ENCODE measurements at regions not wholly inside any gene's neighbourhood (a gene's known extent, or its start where the extent isn't known, plus 50 kb on each side); places are given as distances from the start of the nearest gene placed in this dataset.

DNA sequence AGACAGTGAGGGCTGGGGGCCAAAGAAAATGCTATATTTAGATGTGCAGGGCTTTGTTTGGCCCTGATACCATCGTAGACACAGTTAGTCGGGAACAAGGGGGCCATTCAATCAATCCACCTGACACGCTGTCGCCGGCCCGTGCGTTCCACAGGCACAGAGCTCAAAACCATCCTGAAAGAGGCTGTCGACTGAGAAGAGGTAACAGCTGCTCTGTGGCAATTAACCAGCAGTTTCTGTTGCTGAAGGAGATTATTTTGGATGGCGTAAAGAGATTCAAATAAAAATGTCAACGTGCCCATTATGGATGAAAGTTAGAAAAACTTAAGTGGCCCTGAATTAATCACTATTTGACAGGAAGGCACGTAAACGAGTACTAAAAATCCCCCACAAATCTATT is 276.2 kb upstream of the IRX5 start:
- TF ChIP-seq, protein P1, sequence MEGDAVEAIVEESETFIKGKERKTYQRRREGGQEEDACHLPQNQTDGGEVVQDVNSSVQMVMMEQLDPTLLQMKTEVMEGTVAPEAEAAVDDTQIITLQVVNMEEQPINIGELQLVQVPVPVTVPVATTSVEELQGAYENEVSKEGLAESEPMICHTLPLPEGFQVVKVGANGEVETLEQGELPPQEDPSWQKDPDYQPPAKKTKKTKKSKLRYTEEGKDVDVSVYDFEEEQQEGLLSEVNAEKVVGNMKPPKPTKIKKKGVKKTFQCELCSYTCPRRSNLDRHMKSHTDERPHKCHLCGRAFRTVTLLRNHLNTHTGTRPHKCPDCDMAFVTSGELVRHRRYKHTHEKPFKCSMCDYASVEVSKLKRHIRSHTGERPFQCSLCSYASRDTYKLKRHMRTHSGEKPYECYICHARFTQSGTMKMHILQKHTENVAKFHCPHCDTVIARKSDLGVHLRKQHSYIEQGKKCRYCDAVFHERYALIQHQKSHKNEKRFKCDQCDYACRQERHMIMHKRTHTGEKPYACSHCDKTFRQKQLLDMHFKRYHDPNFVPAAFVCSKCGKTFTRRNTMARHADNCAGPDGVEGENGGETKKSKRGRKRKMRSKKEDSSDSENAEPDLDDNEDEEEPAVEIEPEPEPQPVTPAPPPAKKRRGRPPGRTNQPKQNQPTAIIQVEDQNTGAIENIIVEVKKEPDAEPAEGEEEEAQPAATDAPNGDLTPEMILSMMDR (IDR thresholded peaks at IDR 0.05): no peak
- no peak for TF ChIP-seq POLR2A (IDR thresholded peaks at IDR 0.05)
